Loucy (cell line): ENCODE measurements at regions not wholly inside any gene's neighbourhood (a gene's known extent, or its start where the extent isn't known, plus 50 kb on each side); places are given as distances from the start of the nearest gene placed in this dataset.

Source experiments
- CTCF ChIP-seq: fragments of 200-600 bp; sonication (generic); conservative IDR thresholded peaks from 2 replicates; pipeline ENCODE4 v1.5.1; 2014; ENCODE audit warnings: mild to moderate bottlenecking, antibody characterized with exemption, low read length
- EZH2phosphoT487 ChIP-seq: fragments of 200-600 bp; IDR thresholded peaks from 2 replicates; pipeline ENCODE4 v1.6.1; 2018; ENCODE audit warnings: antibody characterized with exemption, mild to moderate bottlenecking, moderate library complexity, borderline replicate concordance

- TF ChIP-seq CTCF (no peak), EZH2phosphoT487 (no peak)
Measured at GRCh38 chr2:198825534-198825933, 632.2 kb downstream of the SATB2 start.
